OCI-LY1 (cell line): ENCODE measurements at regions not wholly inside any gene's neighbourhood (a gene's known extent, or its start where the extent isn't known, plus 50 kb on each side); places are given as distances from the start of the nearest gene placed in this dataset.

Experiments used
- EZH2 ChIP-seq: fragments of 200-600 bp; sonication (generic), shearing (Covaris generic); IDR thresholded peaks from 2 replicates; pipeline ENCODE4 v1.8.0; 2017; ENCODE audit warnings: borderline replicate concordance, mixed run types, mild to moderate bottlenecking, antibody characterized with exemption, low read length, moderate library complexity, mixed read lengths
- TF ChIP-seq, protein P1 (sequence below): fragments of 200-600 bp; sonication (generic), shearing (Covaris generic); IDR thresholded peaks from 2 replicates; pipeline ENCODE4 v1.5.1; 2017; ENCODE audit warnings: mild to moderate bottlenecking, antibody characterized with exemption, low read length, moderate library complexity, mixed read lengths

DNA sequence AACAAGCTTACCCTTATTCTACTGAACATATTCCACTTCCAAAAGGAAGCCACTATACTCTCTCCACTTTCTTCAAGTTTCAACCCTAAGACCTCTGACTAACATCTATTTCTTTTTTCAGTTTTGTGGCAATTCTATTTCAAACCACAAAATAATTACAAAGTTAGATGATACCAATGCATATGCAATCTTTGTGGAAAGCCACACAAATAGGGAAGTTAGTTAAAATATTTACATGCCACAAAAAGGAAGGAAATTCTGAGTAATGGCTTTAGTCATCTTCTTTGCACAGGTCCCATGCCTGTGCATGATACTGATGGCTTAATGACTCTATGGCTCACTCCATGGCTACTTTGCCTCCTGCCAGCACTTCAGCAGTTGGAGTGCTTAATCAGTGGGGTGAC, 57.0 kb upstream of the MCTP2 start:
- TF ChIP-seq, protein P1, sequence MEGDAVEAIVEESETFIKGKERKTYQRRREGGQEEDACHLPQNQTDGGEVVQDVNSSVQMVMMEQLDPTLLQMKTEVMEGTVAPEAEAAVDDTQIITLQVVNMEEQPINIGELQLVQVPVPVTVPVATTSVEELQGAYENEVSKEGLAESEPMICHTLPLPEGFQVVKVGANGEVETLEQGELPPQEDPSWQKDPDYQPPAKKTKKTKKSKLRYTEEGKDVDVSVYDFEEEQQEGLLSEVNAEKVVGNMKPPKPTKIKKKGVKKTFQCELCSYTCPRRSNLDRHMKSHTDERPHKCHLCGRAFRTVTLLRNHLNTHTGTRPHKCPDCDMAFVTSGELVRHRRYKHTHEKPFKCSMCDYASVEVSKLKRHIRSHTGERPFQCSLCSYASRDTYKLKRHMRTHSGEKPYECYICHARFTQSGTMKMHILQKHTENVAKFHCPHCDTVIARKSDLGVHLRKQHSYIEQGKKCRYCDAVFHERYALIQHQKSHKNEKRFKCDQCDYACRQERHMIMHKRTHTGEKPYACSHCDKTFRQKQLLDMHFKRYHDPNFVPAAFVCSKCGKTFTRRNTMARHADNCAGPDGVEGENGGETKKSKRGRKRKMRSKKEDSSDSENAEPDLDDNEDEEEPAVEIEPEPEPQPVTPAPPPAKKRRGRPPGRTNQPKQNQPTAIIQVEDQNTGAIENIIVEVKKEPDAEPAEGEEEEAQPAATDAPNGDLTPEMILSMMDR: no peak
- TF ChIP-seq EZH2: no peak
